AG08396 (cell line): ENCODE measurements at regions not wholly inside any gene's neighbourhood (a gene's known extent, or its start where the extent isn't known, plus 50 kb on each side); places are given as distances from the start of the nearest gene placed in this dataset.
A peak's percentile ranks its signal among the peaks of the same experiment; 100 is the strongest.
"Not testable (repeated sequence)": the region's sequence is repeated elsewhere in the genome, so short reads cannot be mapped to it uniquely, and the experiment has no call there.

ENCODE experiments used
- DNase-seq: peaks from one replicate; pipeline ENCODE4 v3.0.0; 2012; ENCODE audit warnings: low spot score, mixed read lengths

- no peak for DNase-seq
Observed at GRCh38 chr4:18664171-18664570, 642.6 kb upstream of the LCORL start.

GRCh38 chr4:18645351-18645750 is 623.8 kb upstream of the LCORL start:
- DNase-seq: no peak

- DNase-seq: no peak
Observed at GRCh38 chr4:18641334-18641733, 619.8 kb upstream of the LCORL start.

GRCh38 chr4:18638031-18638430 is 616.5 kb upstream of the LCORL start:
- no peak for DNase-seq

GRCh38 chr4:18636001-18636585 is 614.5 kb upstream of the LCORL start:
- DNase-seq: no peak

- DNase-seq: no peak
Observed at GRCh38 chr4:18635531-18635930, 614.0 kb upstream of the LCORL start.

- DNase-seq: no peak
Observed at GRCh38 chr4:18631586-18631985, 610.0 kb upstream of the LCORL start.

GRCh38 chr4:18630218-18631110 is 608.9 kb upstream of the LCORL start:
- no peak for DNase-seq

- DNase-seq: no peak
Observed at GRCh38 chr4:18627447-18628005, 606.0 kb upstream of the LCORL start.

GRCh38 chr4:18626996-18627395 is 605.4 kb upstream of the LCORL start:
- DNase-seq: no peak

GRCh38 chr4:18626366-18626765 is 604.8 kb upstream of the LCORL start:
- DNase-seq: no peak

GRCh38 chr4:18621186-18621585 is 599.6 kb upstream of the LCORL start:
- no peak for DNase-seq

GRCh38 chr4:18616720-18617119 is 595.2 kb upstream of the LCORL start:
- DNase-seq: no peak

GRCh38 chr4:18611026-18611425 is 589.5 kb upstream of the LCORL start:
- DNase-seq: no peak

- no peak for DNase-seq
Observed at GRCh38 chr4:18608908-18609533, 587.5 kb upstream of the LCORL start.

GRCh38 chr4:18602610-18603009 is 581.1 kb upstream of the LCORL start:
- DNase-seq: not testable (repeated sequence)

GRCh38 chr4:18593297-18594002 is 571.9 kb upstream of the LCORL start:
- DNase-seq: peak; percentile 74

- no peak for DNase-seq
Observed at GRCh38 chr4:18582841-18583240, 561.3 kb upstream of the LCORL start.

GRCh38 chr4:18578307-18578706 is 556.8 kb upstream of the LCORL start:
- DNase-seq: no peak

- DNase-seq: no peak
Observed at GRCh38 chr4:18572481-18572880, 550.9 kb upstream of the LCORL start.

GRCh38 chr4:18571301-18571761 is 549.8 kb upstream of the LCORL start:
- no peak for DNase-seq

- DNase-seq: no peak
Observed at GRCh38 chr4:18570370-18570769, 548.8 kb upstream of the LCORL start.
